BE2C (cell line): ENCODE measurements at regions not wholly inside any gene's neighbourhood (a gene's known extent, or its start where the extent isn't known, plus 50 kb on each side); places are given as distances from the start of the nearest gene placed in this dataset.
A peak's percentile ranks its signal among the peaks of the same experiment; 100 is the strongest.

Source experiments
- DNase-seq: peaks from one replicate; pipeline ENCODE4 v3.0.0-alpha.2; 2020
- H3K27me3 ChIP-seq: fragments of 250-450 bp; sonication (Bioruptor Pico); 2 replicates; pipeline ENCODE4 v1.5.1; 2020; ENCODE audit warnings: mild to moderate bottlenecking
- H3K36me3 ChIP-seq: fragments of 250-450 bp; sonication (Bioruptor Pico); 2 replicates; pipeline ENCODE4 v1.5.1; 2020; ENCODE audit warnings: mild to moderate bottlenecking
- H3K4me1 ChIP-seq: fragments of 250-450 bp; sonication (Bioruptor Pico); 2 replicates; pipeline ENCODE4 v1.5.1; 2020
- H3K4me3 ChIP-seq: 2 replicates; pipeline ENCODE4 v1.5.1; 2011; ENCODE audit warnings: low read depth, low read length
- H3K9me3 ChIP-seq: fragments of 250-450 bp; sonication (Bioruptor Pico); 2 replicates; pipeline ENCODE4 v1.5.1; 2020
- TF ChIP-seq, protein P1 (sequence below): IDR thresholded peaks from 2 replicates; pipeline ENCODE4 v1.5.1; 2012; ENCODE audit warnings: mild to moderate bottlenecking, low read depth, low read length

DNA sequence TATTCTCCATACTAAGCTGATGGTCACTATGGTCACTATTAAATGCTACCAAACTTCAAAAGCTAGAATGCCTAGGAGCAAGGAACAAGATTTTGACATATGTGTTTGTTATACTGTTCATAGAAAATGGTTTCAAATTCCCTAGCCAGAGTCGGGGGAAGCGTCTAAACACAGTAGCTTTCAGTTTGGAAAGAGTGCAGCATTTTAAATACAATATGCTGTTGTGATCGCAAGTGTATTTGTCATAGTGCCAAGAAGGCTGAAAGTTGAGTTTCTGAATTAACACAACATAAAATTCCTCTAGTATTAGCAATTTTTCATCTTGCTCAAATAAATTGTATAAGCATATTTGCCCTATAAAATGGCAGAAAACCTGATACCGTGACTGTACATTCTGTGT lies 280.4 kb downstream of the ZNF608 start:
- Histone ChIP-seq H3K4me1 (peaks cover 8% of the 10 kb centered on the region; the same call in 1 of the 2 replicates), H3K4me3 (no peak overlapping the region), H3K27me3 (no peaks in the 10 kb centered on the region), H3K9me3 (no peaks in the 10 kb centered on the region), H3K36me3 (no peaks in the 10 kb centered on the region)
- no peak for DNase-seq
- TF ChIP-seq, protein P1, sequence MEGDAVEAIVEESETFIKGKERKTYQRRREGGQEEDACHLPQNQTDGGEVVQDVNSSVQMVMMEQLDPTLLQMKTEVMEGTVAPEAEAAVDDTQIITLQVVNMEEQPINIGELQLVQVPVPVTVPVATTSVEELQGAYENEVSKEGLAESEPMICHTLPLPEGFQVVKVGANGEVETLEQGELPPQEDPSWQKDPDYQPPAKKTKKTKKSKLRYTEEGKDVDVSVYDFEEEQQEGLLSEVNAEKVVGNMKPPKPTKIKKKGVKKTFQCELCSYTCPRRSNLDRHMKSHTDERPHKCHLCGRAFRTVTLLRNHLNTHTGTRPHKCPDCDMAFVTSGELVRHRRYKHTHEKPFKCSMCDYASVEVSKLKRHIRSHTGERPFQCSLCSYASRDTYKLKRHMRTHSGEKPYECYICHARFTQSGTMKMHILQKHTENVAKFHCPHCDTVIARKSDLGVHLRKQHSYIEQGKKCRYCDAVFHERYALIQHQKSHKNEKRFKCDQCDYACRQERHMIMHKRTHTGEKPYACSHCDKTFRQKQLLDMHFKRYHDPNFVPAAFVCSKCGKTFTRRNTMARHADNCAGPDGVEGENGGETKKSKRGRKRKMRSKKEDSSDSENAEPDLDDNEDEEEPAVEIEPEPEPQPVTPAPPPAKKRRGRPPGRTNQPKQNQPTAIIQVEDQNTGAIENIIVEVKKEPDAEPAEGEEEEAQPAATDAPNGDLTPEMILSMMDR = no peak

DNA sequence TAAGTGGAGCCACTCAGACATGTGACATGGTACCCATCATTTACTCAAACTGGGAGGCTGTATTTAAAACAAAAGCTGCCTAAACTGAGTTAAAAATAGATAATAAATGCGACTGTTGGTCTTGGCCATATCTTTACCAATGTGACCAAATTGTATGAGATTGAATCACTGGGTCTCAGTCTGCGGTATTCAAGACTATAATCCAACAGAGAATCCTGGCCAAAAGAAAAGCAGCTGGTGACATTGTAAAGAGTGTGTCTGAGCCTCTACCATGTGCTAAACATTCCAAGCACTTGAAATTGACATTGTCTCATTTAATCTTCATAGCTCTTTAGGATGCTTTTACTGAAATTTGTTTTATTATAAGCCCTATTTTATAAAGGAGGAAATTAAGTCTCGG lies 282.6 kb downstream of the ZNF608 start:
- Histone ChIP-seq H3K27me3 (no peaks in the 10 kb centered on the region), H3K4me1 (peaks cover 8% of the 10 kb centered on the region; the same call in 1 of the 2 replicates), H3K36me3 (no peaks in the 10 kb centered on the region), H3K9me3 (no peaks in the 10 kb centered on the region), H3K4me3 (no peak overlapping the region)
- TF ChIP-seq, protein P1 = no peak
- no peak for DNase-seq

DNA sequence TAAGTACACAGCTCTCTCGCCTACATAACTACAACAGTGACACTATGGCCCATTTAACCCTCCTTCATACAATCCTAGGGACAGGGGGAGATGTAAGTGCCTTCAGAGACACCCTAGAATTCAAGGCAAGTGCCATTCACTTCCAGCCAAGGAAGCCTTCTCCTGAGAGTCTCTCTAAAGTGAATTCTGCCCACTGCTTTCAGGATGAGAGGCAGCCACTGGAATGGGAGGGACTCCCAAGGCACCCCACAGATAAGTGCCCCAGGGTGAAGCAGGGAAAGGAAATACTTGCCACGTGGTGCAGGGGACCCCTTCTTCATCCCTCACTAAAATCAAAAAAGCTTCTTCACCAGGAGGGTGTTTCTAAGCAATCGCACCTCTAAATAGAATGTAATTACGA lies 283.7 kb downstream of the ZNF608 start:
- TF ChIP-seq, protein P1 = no peak
- DNase-seq = no peak
- H3K4me3 ChIP-seq = no peak overlapping the region
- peaks cover 8% of the 10 kb centered on the region; the same call in 1 of the 2 replicates for H3K4me1 ChIP-seq
- no peaks in the 10 kb centered on the region for H3K36me3 ChIP-seq
- H3K9me3 ChIP-seq = no peaks in the 10 kb centered on the region
- H3K27me3 ChIP-seq = no peaks in the 10 kb centered on the region

DNA sequence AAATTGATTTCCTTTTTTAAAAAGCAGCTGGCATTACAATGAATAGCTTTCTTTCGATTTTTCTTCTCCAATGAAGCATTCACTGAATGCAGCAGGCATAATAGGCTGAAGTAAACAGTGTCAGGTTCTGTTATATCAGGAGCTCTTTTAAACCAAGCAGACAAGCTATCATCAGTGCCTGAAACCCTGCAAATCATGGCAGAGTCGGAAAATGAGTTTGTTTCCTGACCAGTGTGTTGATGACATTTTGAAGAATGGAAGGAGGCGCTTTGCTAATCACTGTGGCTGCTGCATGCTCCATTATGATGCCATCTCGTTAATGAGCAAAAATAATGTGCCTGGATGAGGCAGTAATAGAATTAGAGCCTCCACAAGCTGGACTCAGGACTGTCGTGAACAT lies 284.5 kb downstream of the ZNF608 start:
- Histone ChIP-seq H3K36me3 (no peaks in the 10 kb centered on the region), H3K4me3 (peak overlapping the region; percentile 10; the same call in 1 of the 2 replicates), H3K9me3 (no peaks in the 10 kb centered on the region), H3K4me1 (peaks cover 8% of the 10 kb centered on the region; the same call in 1 of the 2 replicates), H3K27me3 (no peaks in the 10 kb centered on the region)
- DNase-seq = no peak
- TF ChIP-seq, protein P1 = no peak

DNA sequence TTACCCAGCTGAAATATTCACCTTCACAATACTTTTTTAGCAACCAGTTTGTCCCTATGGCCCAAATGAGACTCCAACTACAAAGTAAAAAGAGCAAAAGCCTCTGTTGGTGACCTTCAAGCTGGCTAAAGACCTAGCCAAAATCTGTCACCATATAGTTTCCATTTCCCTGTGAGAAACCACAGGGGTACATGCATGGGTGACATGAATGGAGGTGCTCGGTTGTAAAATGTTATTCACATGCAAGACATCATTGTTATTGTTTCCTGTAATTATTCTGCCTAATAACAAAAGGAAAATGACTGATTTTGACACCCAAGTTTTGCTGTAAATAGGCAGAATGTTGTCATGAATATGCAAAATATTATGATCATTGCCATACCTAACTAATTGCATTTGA lies 285.3 kb downstream of the ZNF608 start:
- TF ChIP-seq, protein P1 = no peak
- Histone ChIP-seq H3K9me3 (no peaks in the 10 kb centered on the region), H3K36me3 (no peaks in the 10 kb centered on the region), H3K27me3 (no peaks in the 10 kb centered on the region), H3K4me1 (peaks cover 8% of the 10 kb centered on the region; the same call in 1 of the 2 replicates), H3K4me3 (no peak overlapping the region)
- DNase-seq = no peak

DNA sequence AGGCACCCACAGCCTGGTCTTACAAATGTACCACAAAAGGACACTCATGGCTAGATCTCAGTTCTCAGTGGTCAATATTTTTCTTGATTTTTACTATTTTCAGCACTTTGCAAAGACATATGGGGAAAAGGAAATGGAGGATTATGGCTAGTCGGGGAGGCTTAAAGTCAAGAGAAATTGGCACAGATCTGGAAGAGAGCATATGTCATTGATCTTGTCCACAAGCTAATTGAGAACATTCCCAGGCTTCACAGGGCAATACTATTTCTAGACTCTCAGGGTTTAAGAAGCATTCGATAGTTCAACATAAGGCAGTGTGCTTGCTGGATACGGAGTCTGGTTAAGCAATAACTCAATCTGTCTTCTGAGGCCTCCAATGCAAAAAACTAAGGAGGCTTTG lies 285.8 kb downstream of the ZNF608 start:
- Histone ChIP-seq H3K36me3 (no peaks in the 10 kb centered on the region), H3K4me1 (peaks cover 8% of the 10 kb centered on the region; the same call in 1 of the 2 replicates), H3K9me3 (no peaks in the 10 kb centered on the region), H3K4me3 (no peak overlapping the region), H3K27me3 (no peaks in the 10 kb centered on the region)
- TF ChIP-seq, protein P1 = no peak
- DNase-seq = no peak
